HG02588 (cell line): ENCODE measurements at regions not wholly inside any gene's neighbourhood (a gene's known extent, or its start where the extent isn't known, plus 50 kb on each side); places are given as distances from the start of the nearest gene placed in this dataset.
"Not testable (repeated sequence)": the region's sequence is repeated elsewhere in the genome, so short reads cannot be mapped to it uniquely, and the experiment has no call there.

Source experiments
- ATAC-seq: cut with Tn5 transposase; IDR thresholded peaks from one replicate; pipeline ENCODE4 v1.9.1; 2021; ENCODE audit warnings: mild to moderate bottlenecking, moderate library complexity; ENCODE audit not compliant: unreplicated experiment

DNA sequence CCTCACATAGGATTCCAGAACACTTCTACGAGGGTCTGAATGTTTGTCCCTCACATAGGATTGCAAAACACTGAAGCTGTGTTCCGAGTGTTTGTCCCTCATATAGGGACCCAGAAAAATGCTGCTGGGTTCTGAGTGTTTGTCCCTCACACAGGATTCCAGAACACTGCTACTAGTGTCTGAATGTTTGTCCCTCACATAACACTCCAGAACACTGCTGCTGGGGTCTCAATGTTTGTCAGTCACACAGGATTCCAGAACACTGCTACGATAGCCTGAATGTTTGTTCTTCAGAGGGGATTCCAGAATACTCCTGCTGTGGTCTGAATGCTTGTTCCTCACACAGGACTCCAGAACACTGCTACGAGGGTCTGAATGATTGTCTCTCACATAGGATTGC lies 218.7 kb downstream of the FOXD4L6 start:
- no peak for ATAC-seq

DNA sequence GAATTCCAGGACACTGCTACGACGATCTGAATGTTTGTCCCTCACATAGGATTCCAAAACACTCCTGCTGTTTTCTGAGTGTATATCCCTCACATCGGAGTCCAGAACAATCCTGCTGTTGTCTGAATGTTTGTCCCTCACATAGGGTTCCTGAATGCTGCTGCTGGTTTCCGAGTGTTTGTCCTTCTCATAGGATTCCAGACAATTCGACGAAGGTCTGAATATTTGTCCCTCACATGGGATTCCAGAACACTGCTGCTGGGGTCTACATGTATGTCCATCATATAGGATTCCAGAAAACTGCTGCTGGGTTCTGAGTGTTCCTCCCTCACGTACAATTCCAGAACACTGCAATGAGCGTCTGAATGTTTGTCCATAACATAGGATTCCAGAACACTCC lies 219.4 kb downstream of the FOXD4L6 start:
- not testable (repeated sequence) for ATAC-seq

DNA sequence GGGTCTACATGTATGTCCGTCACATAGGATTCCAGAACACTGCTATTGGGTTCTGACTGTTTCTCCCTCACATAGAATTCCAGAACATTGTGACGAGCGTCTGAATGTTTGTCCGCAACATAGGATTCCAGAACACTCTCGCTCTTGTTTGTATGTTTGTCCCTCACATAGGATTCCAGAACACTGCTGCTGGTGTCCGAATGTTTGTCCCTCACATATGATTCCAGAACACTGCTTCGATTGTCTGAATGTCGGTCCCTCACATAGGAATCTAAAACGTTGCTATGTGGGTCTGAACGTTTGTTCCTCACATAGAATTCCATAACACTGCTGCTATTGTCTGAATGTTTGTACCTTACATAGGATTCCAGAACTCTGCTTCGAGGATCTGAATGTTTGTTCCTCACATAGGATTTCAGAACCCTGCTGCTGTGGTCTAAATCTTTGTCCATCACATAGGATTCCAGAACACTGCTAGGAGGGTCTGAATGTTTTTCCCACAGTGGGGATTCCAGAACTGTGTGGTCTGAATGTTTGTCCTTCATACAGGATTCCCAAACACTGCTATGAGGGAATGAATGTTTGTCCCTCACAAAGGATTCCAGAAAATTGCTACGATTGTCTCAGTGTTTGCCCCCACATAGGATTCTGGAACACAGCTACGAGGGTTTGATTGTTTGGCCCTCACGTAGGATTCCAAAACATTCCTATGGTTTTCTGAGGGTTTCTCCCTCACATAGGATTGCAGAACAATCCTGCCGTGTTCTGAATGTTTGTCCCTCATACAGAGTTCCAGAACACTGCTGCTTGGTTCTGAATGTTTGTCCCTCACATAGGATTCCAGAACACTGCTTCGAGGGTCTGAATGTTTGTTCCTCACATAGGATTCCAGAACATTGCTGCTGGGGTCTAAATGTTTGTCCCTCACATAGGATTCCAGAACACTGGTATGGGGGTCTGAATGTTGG lies 220.5 kb downstream of the FOXD4L6 start:
- ATAC-seq = no peak

DNA sequence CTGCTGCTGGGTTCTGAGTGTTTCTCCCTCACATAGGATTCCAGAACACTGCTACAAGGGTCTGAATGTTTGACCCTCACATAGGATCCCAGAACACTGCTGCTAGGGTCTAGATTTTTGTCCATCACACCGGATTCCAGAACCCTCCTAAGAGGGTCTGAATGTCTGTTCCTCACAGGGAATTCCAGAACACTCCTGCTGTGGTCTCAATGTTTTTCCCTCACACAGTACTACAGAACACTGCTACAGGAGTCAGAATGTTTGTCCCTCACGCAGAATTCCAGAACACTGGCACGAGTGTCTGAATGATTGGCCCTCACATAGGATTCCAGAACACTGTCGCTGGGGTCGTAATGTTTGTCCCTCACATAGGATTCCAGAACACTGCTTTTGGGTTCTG lies 221.6 kb downstream of the FOXD4L6 start:
- not testable (repeated sequence) for ATAC-seq

DNA sequence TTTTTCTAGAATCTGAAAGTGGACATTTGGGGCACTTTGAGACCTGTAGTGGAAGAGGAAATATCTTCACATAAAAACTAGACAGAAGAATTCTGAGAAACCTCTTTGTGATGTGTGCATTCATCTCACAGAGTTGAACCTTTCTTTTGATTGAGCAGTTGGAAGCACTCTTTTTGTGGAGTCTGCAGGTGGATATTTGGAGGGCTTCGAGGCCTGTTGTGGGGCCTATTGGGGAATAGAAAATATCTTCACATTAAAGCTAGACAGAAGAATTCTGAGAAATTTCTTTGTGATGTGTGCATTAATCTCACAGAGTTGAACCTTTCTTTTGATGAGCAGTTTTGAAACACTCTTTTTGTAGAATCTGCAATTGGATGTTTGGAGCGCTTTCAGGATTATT lies 236.2 kb downstream of the FOXD4L6 start:
- ATAC-seq = not testable (repeated sequence)

DNA sequence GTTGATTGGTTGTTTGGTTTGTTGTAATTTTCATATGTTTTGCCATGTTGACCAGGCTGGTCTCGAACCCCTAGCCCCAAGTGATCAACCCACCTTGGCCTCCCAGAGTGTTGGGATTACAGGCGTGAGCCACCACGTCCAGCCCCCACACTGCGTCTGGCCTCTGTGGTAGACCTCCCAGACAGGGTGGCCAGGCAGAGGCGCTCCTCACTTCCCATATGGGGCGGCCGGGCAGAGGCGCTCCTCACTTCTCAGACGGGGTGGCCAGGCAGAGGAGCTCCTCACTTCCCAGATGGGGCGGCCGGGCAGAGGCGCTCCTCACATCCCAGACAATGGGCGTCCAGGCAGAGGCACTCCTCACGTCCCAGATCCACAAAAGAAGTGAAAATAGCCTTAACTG lies 242.6 kb downstream of the FOXD4L6 start:
- ATAC-seq = not testable (repeated sequence)

DNA sequence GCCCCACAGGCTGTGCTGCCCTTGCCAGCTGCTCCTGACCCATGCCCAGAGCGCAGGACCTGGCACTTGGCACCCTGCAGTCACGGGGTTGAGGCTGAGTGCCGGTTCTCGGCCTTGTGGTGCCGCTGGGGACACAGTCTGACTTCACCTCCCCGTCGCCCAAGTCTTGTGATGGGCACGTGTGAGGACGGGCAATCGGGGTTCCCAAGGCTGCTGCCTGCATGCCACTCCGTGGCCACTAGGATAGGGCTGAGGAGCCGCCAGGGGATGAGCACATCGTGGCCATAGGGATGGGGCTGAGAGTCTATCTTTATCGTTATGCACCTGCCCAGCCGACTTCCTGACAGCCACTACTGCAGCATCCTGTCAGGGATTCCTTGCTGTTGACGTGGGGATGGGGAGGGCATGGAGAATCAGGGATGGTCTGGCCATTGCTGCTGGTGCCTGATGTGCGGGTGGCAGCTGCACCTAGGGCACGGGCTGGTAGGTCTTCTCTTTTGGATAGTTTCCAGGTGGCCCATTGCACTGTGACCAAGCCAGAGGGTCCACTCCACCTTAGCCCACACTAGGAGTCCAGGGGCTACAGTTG lies 243.5 kb downstream of the FOXD4L6 start:
- ATAC-seq = not testable (repeated sequence)

DNA sequence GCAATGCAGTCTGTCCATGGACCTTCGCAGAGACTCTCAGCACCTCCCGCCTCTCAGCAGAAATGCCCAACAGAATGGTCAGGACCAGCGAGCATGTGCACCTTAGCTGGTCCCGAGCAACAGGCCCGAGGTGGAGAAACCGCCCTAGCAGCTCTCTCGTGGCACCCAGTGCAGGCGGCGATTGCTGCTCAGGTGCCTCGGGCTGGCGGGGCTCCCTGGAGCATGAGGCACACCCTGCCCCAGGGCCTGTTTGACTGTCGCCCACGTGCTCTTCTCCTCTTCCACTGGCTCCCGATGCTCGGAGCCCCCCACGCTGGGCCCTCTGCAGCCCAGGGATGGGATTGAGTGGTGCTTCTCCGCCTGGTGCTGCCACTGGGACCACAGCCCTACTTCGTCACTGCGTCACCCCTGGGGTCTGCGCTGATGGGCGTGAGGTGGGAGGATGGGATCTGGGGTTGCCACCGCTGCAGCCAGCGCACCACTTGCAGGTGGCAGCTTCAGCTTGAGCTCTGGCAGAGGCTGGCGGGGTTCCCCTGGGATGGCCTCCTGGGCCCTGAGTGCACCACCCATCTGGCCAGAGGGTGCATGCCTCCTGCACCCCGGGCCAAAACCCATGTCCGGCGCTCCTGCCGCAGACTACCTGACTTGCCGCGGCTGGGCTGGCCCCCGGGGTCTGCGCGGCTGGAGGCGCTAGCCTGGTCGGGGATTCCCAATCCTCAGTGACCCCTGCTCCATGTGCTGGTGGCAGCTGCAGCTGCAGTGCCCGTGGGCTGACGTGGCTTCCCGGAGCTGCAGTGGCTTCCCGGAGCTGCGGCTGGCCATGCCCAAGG lies 244.2 kb downstream of the FOXD4L6 start:
- ATAC-seq = no peak

DNA sequence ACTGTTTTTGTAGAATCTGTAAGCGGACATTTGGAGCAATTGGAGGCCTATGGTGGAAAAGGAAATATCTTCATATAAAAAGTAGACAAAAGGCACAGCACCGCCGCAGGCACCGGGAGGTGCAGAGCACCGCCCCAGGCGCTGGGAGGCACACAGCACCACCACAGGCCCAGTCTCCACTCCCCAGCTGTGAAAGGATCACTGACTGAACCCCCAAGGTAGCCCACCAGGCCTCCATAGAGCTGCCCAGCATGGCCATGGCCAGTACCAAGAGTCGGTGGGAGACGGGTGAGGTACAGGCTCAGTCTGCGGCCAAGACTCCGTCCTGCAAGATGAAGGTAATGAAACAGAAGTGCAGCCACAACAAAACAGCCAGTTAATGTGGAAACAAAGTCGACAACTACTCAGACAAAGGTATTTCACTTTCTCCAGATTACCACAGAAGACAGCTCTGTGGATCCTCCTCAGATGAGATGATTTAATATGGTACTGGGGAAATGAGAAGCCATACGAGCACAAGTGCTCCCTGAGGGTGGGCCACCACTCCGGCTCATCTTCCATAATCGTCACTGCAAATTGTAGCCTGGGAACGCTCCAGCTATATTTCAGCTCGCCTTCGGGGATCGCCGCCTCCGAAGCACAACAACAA lies 244.9 kb downstream of the FOXD4L6 start:
- not testable (repeated sequence) for ATAC-seq

DNA sequence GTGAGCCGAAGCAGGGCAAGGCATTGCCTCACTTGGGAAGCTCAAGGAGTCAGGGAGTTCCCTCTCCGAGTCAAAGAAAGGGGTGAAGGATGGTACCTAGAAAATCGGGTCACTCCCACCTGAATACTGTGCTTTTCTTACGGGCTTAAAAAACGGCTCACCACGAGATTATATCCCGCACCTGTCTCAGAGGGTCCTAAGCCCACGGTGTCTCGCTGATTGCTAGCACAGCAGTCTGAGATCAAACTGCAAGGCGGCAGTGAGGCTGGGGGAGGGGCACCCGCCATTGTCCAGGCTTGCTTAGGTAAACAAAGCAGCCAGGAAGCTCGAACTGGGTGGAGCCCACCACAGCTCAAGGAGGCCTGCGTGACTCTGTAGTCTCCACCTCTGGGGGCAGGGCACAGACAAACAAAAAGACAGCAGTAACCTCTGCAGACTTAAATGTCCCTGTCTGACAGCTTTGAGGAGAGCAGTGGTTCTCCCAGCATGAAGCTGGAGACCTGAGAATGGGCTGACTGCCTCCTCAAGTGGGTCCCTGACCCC lies 254.7 kb downstream of the FOXD4L6 start:
- not testable (repeated sequence) for ATAC-seq

DNA sequence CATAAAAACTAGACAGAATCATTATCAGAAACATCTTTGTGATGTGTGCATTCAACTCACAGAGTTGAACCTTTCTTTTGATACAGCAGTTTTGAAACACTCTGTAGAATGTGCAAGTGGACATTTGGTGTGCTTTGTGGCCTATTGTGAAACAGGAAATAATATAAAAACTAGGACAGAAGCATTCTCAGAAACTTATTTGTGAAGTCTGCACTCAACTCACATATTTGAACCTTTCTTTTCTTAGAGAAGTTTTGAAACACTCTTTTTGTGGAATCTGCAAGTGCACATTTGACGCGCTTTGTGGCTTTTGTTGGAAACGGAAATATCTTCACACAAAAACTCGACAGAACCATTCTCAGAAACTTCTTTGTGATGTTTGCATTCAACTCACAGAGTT lies 260.0 kb downstream of the FOXD4L6 start:
- ATAC-seq = not testable (repeated sequence)
